Upper lobe of right lung (tissue), 1 donor: ENCODE measurements at regions not wholly inside any gene's neighbourhood (a gene's known extent, or its start where the extent isn't known, plus 50 kb on each side); places are given as distances from the start of the nearest gene placed in this dataset.

ENCODE experiments used
- ATAC-seq: fragments of 200-7000 bp; cut with Tn5 transposase; one replicate; pipeline ENCODE4 v1.9.1; 2020; ENCODE audit warnings: mild to moderate bottlenecking, moderate library complexity
- DNase-seq: peaks from one replicate; pipeline ENCODE4 v3.0.0-alpha.2; 2020
- H3K27ac ChIP-seq: fragments of 200-600 bp; one replicate; pipeline ENCODE4 v1.8.0; 2022
- H3K27me3 ChIP-seq: fragments of 200-600 bp; one replicate; pipeline ENCODE4 v1.8.0; 2022; ENCODE audit warnings: mild to moderate bottlenecking
- H3K36me3 ChIP-seq: fragments of 200-600 bp; one replicate; pipeline ENCODE4 v1.8.0; 2022
- H3K4me1 ChIP-seq: fragments of 200-600 bp; one replicate; pipeline ENCODE4 v1.8.0; 2022
- H3K4me3 ChIP-seq: fragments of 200-600 bp; one replicate; pipeline ENCODE4 v1.8.0; 2022; ENCODE audit warnings: mild to moderate bottlenecking
- H3K9me3 ChIP-seq: fragments of 200-600 bp; one replicate; pipeline ENCODE4 v1.8.0; 2022
- CTCF ChIP-seq: fragments of 200-600 bp; IDR thresholded peaks from one replicate; pipeline ENCODE4 v1.8.0; 2022; ENCODE audit warnings: antibody characterized with exemption
- intact Hi-C: fragments of 100-400 bp; cut with DNase I; formaldehyde crosslinking; loops from one replicate; pipeline ENCODE4 v1.11.0; 2022
- donor health status: DM: no; HTN: yes; CAD: no; lungs with severe emphysema.

GRCh38 chr4:81746773-81747172 is 275.1 kb upstream of the RASGEF1B start:
- intact Hi-C loops: no loop called here
- no peaks in the 10 kb centered on the region for H3K27me3 ChIP-seq
- peaks cover 17% of the 10 kb centered on the region for H3K4me1 ChIP-seq
- no peak for DNase-seq
- TF ChIP-seq CTCF: no peak
- no peak overlapping the region for H3K4me3 ChIP-seq
- H3K9me3 ChIP-seq: no peaks in the 10 kb centered on the region
- H3K27ac ChIP-seq: no peak overlapping the region
- no peak for ATAC-seq
- no peaks in the 10 kb centered on the region for H3K36me3 ChIP-seq

- Histone ChIP-seq H3K4me1 (peaks cover 17% of the 10 kb centered on the region), H3K9me3 (no peaks in the 10 kb centered on the region), H3K27me3 (no peaks in the 10 kb centered on the region), H3K27ac (no peak overlapping the region), H3K4me3 (no peak overlapping the region), H3K36me3 (no peaks in the 10 kb centered on the region)
- DNase-seq (no peak), ATAC-seq (no peak)
- intact Hi-C loops: no loop called here
- TF ChIP-seq CTCF: no peak
Measured at GRCh38 chr4:81746071-81746470, 274.4 kb upstream of the RASGEF1B start.

GRCh38 chr4:81745050-81745449 is 273.3 kb upstream of the RASGEF1B start:
- H3K36me3 ChIP-seq: no peaks in the 10 kb centered on the region
- no peak overlapping the region for H3K4me3 ChIP-seq
- no peaks in the 10 kb centered on the region for H3K27me3 ChIP-seq
- peaks cover 21% of the 10 kb centered on the region for H3K4me1 ChIP-seq
- intact Hi-C loops: no loop called here
- no peak for ATAC-seq
- no peak for DNase-seq
- TF ChIP-seq CTCF: no peak
- no peaks in the 10 kb centered on the region for H3K9me3 ChIP-seq
- H3K27ac ChIP-seq: no peak overlapping the region

GRCh38 chr4:81743731-81744435 is 272.2 kb upstream of the RASGEF1B start:
- peak; percentile 20 for ATAC-seq
- Histone ChIP-seq H3K4me3 (no peak overlapping the region), H3K27ac (no peak overlapping the region), H3K36me3 (no peaks in the 10 kb centered on the region), H3K9me3 (no peaks in the 10 kb centered on the region), H3K4me1 (peaks cover 21% of the 10 kb centered on the region), H3K27me3 (no peaks in the 10 kb centered on the region)
- intact Hi-C loops: no loop called here
- no peak for DNase-seq
- TF ChIP-seq CTCF: no peak

GRCh38 chr4:81740487-81740886 is 268.8 kb upstream of the RASGEF1B start:
- Histone ChIP-seq H3K9me3 (no peaks in the 10 kb centered on the region), H3K27me3 (no peaks in the 10 kb centered on the region), H3K4me1 (peaks cover 4% of the 10 kb centered on the region), H3K27ac (no peak overlapping the region), H3K36me3 (no peaks in the 10 kb centered on the region), H3K4me3 (no peak overlapping the region)
- intact Hi-C loops: no loop called here
- TF ChIP-seq CTCF: no peak
- ATAC-seq (peak; percentile 75), DNase-seq (no peak)

- Histone ChIP-seq H3K27ac (no peak overlapping the region), H3K9me3 (no peaks in the 10 kb centered on the region), H3K27me3 (no peaks in the 10 kb centered on the region), H3K4me1 (peaks cover 4% of the 10 kb centered on the region), H3K4me3 (no peak overlapping the region), H3K36me3 (no peaks in the 10 kb centered on the region)
- DNase-seq: no peak
- ATAC-seq: no peak
- intact Hi-C loops: no loop called here
- TF ChIP-seq CTCF: no peak
Measured at GRCh38 chr4:81738891-81739290, 267.2 kb upstream of the RASGEF1B start.
